ENCODE measurements at regions not wholly inside any gene's neighbourhood (a gene's known extent, or its start where the extent isn't known, plus 50 kb on each side); places are given as distances from the start of the nearest gene placed in this dataset.

GRCh38 chr2:2912731-2913130 is 464.9 kb downstream of the EIPR1 start:
- Histone ChIP-seq H3K9ac (ENCODE audit: low read depth in 2 of 2, low read length in 2 of 2) (no peak overlapping the region), H3K9me3 (peaks cover 4% of the 10 kb centered on the region)
- intact Hi-C loops (cut with DNase I): no loop called here

DNA sequence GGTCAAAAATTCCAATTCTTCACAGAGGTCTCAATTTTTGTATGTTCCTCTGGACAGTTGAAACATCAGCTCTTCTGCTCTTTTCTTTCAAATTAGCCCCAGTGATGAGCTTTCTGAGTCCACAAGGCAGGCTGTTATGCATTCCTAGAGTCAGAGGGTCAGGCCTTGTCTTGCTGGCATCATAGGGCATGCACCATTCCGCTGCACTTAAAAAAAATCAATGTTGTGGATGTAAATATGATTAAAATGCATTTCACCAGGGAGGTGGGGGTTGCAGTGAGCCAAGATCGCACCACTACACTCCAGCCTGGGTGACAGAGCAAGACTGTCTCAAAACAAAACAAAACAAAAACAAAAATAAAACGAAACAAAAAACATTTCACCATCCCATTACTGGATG is 465.3 kb downstream of the EIPR1 start:
- DNase-seq: no peak
- Histone ChIP-seq H3K9me3 (peaks cover 4% of the 10 kb centered on the region), H3K9ac (ENCODE audit: low read depth in 2 of 2, low read length in 2 of 2) (no peak overlapping the region), H3K36me3 (no peaks in the 10 kb centered on the region), H3K27ac (no peak overlapping the region), H3K4me1 (no peaks in the 10 kb centered on the region), H3K4me3 (no peak overlapping the region), H3K27me3 (no peaks in the 10 kb centered on the region)
- TF ChIP-seq, protein P1, sequence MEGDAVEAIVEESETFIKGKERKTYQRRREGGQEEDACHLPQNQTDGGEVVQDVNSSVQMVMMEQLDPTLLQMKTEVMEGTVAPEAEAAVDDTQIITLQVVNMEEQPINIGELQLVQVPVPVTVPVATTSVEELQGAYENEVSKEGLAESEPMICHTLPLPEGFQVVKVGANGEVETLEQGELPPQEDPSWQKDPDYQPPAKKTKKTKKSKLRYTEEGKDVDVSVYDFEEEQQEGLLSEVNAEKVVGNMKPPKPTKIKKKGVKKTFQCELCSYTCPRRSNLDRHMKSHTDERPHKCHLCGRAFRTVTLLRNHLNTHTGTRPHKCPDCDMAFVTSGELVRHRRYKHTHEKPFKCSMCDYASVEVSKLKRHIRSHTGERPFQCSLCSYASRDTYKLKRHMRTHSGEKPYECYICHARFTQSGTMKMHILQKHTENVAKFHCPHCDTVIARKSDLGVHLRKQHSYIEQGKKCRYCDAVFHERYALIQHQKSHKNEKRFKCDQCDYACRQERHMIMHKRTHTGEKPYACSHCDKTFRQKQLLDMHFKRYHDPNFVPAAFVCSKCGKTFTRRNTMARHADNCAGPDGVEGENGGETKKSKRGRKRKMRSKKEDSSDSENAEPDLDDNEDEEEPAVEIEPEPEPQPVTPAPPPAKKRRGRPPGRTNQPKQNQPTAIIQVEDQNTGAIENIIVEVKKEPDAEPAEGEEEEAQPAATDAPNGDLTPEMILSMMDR (IDR thresholded peaks at IDR 0.05): no peak
- intact Hi-C loops (cut with DNase I): no loop called here

More at GRCh38 chr2:2912731-2913130, 464.9 kb downstream of the EIPR1 start:
- no peaks in the 10 kb centered on the region for H3K27me3 ChIP-seq
- H3K4me1 ChIP-seq: no peaks in the 10 kb centered on the region
- H3K27ac ChIP-seq: no peak overlapping the region
- H3K4me3 ChIP-seq: no peak overlapping the region
- TF ChIP-seq, protein P1 (IDR thresholded peaks at IDR 0.05): no peak
- no peaks in the 10 kb centered on the region for H3K36me3 ChIP-seq
- no peak for DNase-seq

DNA sequence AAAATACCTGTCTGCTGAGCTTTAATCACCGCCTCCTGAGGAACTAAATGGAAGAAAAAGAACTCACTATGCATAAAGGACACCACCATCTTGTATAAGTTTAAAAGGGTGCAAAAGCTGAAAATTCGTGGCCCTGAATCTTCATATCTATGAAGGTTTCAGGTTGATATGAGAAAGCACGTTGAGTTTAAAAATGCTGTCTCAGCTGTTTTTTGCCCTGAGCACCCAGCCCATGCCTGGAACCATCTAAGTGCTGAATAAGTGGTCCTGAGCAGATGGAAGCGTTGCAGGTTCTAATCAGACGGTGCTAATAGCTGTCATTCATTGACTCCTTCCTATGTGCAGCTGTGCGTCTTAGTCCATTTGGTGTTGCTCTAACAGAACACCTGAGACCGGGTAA is 467.4 kb downstream of the EIPR1 start:
- no peak overlapping the region for H3K27ac ChIP-seq
- H3K36me3 ChIP-seq: no peaks in the 10 kb centered on the region
- H3K4me3 ChIP-seq: no peak overlapping the region
- TF ChIP-seq, protein P1 (IDR thresholded peaks at IDR 0.05): no peak
- no peaks in the 10 kb centered on the region for H3K4me1 ChIP-seq
- DNase-seq: no peak
- peaks cover 2% of the 10 kb centered on the region for H3K9me3 ChIP-seq
- intact Hi-C loops (cut with DNase I): no loop called here
- H3K27me3 ChIP-seq: no peaks in the 10 kb centered on the region
- no peak overlapping the region for H3K9ac ChIP-seq (ENCODE audit: low read depth in 2 of 2, low read length in 2 of 2)

GRCh38 chr2:2909086-2910035 is 468.3 kb downstream of the EIPR1 start:
- intact Hi-C loops (cut with DNase I): no loop called here
- Histone ChIP-seq H3K4me1 (no peaks in the 10 kb centered on the region), H3K4me3 (no peak overlapping the region), H3K27ac (no peak overlapping the region), H3K27me3 (no peaks in the 10 kb centered on the region), H3K9ac (ENCODE audit: low read depth in 2 of 2, low read length in 2 of 2) (no peak overlapping the region), H3K36me3 (no peaks in the 10 kb centered on the region), H3K9me3 (no peaks in the 10 kb centered on the region)
- no peak for DNase-seq
- TF ChIP-seq, protein P1 (IDR thresholded peaks at IDR 0.05): no peak

DNA sequence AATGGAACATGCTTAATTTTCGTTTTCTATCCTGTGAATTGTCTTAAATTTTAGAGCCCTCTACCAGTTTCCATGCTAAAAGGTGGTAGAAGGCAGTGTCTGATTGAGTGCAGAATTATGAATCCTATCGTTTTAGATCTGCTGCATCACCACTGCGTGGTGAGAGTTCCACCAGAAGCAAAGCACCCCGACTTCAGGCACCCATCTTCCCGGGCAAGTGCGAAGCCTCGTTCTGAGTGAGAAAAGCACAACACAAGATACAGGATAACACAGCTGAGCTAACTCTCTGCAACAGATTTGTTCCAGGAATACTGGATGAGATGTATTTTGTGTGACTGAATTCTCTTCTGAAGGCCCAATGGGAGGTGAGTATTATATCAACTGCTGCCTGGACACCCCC is 471.5 kb downstream of the EIPR1 start:
- TF ChIP-seq, protein P1 (IDR thresholded peaks at IDR 0.05): no peak
- H3K36me3 ChIP-seq: no peaks in the 10 kb centered on the region
- intact Hi-C loops (cut with DNase I): no loop called here

More for the DNA sequence above, 471.5 kb downstream of the EIPR1 start:
- H3K4me1 ChIP-seq: no peaks in the 10 kb centered on the region
- DNase-seq: no peak
- no peak overlapping the region for H3K4me3 ChIP-seq
- H3K9me3 ChIP-seq: no peaks in the 10 kb centered on the region
- H3K9ac ChIP-seq (ENCODE audit: low read depth in 2 of 2, low read length in 2 of 2): no peak overlapping the region
- no peaks in the 10 kb centered on the region for H3K27me3 ChIP-seq
- no peak overlapping the region for H3K27ac ChIP-seq

All from colonic mucosa (tissue), 4 donors.